SH-SY5Y (cell line): ENCODE measurements at regions not wholly inside any gene's neighbourhood (a gene's known extent, or its start where the extent isn't known, plus 50 kb on each side); places are given as distances from the start of the nearest gene placed in this dataset.

ENCODE experiments used
- GATA2 ChIP-seq: IDR thresholded peaks from 2 replicates; pipeline ENCODE4 v1.6.1; 2011; ENCODE audit warnings: mild to moderate bottlenecking, low read depth, low read length
- GATA3 ChIP-seq: IDR thresholded peaks from 2 replicates; pipeline ENCODE4 v1.6.1; 2011; ENCODE audit warnings: low read depth, mild to moderate bottlenecking, low read length, moderate library complexity

- TF ChIP-seq GATA3 (no peak), GATA2 (no peak)
These were observed 68.3 kb upstream of the POU2AF2 start for GRCh38 chr11:111177037-111177871.
